ENCODE measurements at regions not wholly inside any gene's neighbourhood (a gene's known extent, or its start where the extent isn't known, plus 50 kb on each side); places are given as distances from the start of the nearest gene placed in this dataset.

DNA sequence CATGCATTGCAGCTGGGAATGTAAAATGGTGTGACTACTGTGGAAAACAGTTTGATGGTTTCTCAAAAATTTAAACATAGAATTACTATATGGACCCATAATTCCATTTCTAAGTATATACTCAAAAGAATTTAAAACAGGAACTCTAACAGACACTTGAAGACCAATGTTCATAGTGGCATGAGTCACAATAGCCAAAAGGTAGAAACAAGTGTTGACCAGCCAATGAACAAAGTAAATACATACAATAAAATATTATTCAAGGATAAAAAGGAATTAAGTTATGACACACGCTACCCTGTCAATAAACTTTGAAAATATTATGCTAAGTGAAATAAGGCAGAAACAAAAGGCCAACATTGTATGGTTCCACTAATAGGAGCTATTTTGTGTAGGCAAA is 357.4 kb upstream of the IL12A start:
- DNase-seq: no peak

DNA sequence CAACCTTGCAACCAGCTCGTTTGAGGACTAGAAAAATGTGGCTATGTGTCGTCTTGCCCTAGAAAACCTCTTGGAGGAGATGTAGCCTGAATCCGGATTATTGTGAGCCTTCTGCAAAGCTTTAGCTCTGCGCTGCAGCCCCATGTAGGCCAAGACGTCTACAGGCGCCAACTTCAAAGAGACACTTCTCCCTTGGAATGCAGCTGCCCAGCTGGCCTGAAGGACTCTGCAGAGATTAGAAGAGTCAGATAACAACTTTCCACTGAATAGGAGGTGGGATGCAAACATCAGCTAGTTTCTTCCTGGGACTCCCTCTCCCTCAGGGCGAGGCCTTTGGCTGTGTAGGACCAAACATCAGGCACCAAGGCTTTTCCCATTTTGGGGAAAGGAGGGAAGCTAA is 356.5 kb upstream of the IL12A start:
- DNase-seq: no peak

DNA sequence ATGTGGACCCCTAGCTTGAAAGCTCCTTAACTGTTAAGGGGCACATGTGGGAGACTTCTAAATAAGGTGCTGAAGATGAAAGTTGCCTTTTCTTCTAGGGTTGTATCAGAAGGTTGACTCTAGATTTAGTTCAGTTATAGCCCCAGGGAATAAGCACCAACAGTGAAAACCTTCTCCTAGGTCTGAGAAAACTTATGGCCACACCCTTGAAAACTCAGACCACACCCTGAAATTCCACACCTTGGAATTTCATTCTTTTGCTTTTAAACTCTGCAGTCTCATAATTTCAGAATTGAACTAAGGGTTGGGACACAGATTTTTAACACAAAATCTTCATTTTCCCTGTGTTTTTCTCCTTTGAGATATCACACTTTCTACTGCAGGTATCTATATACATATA is 355.8 kb upstream of the IL12A start:
- DNase-seq: no peak

DNA sequence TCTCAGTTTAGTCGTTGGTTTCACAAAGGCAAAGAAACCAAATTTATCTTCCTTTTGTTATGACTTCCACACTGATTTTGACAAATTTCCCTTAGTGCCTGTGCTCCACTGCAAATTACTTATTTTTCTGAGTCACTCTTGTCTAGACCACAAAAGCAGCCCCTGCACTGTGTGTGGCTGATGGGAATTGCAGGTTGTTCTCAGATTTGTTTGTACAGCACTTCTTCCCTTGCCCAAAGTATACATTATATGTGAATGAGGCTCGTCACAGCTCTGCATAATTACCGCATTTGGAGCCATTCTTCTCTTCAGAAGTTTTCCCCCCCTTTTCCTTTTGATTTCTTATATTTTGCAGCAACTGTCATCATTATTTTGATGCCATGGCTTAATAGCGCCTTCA is 354.2 kb upstream of the IL12A start:
- no peak for DNase-seq

DNA sequence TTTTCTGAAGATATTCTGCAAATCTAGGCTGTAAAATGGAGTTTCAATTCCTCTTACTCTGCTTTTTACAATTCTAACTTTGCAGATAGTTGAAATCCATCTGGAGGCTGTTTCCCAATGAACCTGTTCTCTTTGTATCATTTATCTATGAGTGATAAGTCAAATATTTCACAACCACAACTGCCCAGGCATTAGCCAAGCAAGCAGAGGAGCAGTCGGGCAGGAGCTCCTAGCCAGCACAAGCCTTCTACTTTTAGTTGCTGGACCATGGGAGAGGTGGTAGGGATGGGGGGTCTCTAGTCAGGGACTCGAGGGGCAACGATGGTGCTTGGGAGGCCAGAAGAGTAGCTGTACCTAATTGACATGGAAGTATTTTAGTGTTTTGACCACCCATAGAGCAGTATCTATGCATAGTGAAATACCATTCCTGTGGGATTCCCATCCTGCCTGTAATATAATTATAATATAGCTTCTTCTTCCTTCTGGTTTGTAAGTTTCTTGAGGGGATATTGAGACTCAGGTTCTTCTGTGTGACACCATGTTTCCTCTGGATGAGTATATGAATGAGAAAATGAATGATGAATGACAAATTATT is 353.5 kb upstream of the IL12A start:
- no peak for DNase-seq

DNA sequence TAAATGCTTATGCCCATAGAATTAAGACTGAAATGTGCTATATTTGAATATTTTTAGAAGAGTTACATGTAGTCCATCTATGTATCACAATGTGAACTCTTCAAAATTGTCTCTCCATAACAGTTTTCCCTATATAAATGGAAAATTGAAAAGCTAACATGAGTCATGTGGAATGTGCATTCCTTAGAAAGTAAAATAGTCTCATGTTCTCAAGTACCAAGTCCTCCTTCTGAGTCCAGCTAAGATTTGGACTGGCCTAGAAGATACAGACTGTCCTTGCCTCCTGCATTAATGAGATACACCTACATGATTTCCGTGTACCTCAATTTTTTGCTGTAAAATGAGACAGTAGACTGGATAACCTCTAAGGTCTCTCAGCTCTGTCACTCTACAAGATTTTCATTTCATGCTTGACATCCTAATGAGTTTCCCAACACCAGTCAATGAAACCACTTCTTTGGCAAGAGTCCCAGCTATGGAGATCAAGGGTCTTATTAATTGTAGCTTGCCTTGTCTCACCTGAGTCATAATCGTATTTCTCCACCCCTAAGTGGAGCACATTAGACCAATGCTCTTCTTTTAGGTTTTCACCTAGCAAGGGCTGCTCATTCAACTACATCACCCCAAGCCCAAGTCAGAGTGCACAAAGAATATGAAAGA is 350.6 kb upstream of the IL12A start:
- DNase-seq: no peak

DNA sequence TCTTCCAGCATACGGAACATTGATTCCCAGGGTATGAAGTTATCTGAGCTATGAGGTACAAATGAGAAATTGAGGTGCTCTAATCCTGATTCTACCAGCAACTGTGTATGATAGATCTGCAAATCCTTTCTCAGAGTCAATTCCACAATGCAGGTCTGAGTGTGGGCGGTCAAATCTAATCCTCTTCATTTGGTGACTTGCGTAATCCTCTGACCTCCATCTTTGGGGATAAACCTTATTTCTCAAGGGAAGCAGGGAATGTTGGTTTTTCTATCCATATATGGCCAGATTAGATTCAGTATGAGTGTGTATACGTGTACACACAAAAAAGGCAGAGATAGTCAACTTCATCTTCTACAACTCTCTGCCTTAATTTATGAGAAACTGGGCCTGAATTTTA is 348.4 kb upstream of the IL12A start:
- DNase-seq: no peak

DNA sequence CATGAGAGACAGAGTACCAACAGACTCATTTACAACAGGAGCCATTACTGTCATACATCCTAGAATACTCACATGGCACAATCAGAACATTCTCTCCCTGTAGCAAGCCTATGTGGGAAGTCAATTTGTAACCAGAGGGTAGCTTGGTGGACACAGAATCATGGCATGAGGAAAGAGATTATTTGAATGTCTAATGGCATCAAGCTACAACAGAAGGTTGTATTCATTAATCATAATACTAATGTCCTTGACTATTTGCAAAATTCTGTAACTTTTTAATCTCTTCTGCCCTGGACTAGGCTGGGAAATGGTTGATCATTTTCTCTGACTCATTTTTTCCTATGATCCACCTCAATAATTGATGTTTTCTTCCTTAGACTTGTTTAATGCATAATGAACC is 345.2 kb upstream of the IL12A start:
- no peak for DNase-seq

DNA sequence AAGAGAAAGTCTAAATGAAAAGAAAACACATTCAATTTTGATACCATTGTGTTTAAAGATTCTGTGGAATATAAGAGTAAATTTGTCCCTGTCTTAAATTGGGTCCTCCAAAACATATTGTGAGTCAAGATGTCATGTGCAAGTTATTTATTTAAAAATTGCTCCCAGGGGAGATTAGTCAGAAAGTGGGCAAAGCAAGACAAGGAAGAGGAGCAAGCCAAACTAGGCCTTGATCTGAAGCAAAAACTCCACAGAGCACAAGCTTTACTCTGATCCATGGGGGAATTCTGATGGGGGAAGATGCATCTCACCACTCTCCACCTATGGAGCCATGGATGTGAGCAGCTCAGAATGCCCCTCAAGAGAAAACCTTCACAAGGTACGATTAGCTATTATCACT is 342.8 kb upstream of the IL12A start:
- no peak for DNase-seq

DNA sequence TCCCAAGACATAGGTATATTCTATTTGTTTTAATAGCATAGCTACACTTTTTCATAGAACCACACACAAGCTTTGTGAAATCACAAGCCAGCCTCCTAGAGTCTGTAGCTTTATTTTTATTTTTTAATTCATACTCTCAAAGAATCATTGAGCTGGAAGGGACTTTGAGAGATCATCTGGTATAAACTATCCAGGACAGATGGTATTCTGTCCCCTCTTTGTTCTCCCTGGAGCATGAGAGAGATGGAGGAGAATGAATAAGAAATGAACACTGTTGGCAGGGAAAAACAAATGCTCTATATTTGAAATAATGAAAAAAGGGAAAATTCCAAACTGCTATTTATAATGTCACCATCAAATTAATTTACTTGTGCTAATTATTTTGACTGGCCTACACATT is 338.7 kb upstream of the IL12A start:
- no peak for DNase-seq

DNA sequence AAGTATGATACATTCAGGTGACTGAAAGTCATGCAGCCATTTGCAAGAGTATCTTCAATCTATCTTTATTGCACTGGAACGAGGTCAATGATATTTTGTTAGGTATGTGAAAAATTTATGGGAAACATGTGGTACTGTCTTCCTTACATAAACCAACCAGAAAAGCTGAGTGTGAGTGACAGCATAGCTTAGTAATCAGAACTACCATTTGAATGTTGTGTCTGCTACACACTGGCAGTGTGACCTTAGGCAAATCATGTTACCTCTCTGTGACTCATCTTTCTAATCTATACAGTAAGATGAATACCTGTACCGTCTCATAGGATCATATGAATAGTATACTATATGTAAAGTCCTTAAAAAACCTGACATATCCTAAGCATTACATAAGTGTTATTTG is 337.9 kb upstream of the IL12A start:
- DNase-seq: no peak

DNA sequence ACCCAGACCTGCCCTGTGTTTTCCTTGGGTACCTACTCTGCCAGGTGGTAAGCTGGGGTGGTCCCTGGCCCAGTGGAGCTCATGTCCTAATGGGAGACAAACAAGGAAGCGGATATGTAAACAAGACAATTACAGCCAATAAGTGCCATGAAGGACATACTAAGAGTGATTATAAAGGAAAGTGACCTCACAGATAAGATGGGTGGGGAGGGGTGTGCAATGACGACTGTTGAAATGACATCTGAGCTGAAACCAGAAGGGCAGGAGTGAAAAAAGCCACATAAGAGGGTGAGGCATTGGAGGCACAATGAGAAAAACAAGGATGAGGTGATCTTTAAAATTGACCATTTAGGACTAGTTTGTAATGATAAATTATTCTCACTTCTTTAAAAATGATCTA is 336.2 kb upstream of the IL12A start:
- no peak for DNase-seq

DNA sequence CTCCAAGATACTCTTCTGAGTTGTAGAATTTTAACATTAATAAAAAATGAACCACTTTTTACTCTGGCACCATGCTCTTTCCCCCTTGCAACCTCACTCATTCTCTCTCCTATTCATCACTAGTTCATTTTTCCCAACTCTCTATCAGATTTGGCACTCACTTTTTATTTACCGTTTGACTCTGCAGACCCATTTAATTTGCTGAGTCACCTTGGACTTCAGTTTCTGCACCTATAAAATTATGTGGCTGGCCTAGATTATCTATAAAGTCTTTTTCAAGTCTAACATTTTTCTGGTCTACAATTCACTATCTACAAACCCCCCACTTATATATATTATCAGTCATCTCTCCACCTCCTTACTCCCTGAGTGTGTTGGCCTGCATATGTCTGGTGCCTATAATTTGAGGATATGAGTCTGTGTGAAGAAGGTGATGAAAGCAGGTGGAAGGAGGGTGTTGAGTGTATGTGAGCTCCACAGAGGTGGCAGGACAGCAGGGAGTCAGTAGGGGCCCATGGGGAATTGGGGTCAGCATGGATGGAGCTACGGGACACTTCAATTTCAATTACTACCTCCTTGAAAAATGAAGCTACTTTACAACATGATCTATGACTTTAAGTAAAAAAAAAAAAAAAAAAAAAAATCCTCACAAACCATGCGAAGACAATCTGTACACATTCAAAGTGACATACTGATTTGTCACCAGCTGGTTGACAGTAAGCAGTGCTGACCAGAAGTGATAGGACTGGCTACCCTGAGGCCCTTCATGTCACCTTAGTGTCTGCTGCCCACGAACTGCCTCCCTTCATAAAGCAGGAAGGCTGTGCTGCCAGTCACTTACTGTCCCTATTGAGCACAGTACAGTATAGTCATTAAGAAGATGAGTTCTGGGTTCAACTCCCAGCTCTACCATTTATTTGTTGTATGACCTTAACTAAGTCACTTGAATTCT is 334.2 kb upstream of the IL12A start:
- no peak for DNase-seq

DNA sequence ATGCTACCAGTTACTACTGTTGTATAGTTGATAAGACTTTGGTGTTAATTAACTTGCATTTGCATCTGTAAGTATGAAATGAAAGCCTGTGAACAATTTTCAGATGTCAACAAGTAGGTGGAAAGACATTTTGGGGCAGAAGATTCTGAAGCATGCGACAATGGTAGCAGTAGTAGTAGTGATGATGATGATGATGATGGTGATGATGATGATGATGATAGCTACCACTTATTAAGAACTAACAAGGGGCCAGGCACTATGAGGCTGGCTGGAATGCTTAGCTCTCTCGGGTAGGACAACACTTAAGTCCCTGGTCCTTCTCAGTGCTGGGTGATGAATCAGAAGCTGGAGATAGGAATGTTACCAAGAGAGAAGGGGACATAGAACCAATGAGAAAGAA is 333.4 kb upstream of the IL12A start:
- DNase-seq: no peak

DNA sequence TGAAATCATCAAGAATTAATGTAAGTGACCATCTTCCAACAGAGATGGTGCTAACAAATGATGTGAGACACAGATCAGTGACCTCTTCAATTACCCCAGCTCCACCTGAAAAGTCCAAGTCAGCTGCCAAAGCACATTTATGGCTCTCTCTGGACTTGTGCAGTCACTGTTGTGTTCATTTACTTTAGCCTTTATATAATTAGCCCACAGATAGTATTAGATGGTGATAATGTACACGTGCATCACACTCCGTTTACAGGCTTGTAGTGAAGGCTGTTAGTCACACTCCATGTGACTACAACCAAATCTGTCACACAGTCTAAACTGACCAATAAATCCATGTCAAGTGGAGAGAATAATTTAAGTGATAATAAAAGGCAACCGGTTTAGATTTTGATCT is 331.5 kb upstream of the IL12A start:
- DNase-seq: no peak

DNA sequence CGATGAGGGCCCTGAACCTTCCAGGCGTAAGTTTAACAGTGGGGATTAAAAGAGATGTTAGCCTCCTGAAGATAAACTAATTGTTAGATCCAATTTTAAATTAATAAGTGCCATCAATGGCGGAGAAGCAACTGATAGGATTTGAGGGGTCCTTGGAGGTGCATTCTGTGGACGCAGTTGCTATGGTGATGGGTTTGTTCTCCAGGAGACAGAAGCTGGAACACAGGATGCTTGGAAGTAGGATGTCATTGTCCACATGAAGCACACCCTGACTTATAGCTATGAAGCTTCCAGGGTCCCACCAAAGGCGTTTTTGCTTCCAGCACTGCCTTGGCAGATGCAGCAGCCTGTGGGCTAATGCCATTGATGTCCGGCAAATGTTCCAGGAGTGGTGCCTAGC is 331.0 kb upstream of the IL12A start:
- DNase-seq: no peak

DNA sequence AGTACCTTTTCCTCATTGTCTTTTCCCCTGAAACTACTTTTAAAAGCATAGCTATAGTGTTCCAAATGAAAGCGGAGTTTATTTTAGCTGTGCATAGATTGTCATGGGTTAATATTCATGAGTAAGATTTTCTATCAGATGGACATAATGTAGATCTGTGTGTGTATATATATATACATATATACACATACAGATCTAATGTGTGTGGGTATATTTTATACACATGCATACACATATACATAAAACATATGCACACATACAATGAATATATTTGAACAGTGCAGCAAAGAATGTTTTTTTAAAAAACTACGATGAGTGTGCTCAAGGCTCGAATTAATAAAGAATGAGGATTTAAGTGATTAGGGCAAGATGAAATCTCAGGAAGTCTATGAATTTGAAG is 328.3 kb upstream of the IL12A start:
- no peak for DNase-seq

DNA sequence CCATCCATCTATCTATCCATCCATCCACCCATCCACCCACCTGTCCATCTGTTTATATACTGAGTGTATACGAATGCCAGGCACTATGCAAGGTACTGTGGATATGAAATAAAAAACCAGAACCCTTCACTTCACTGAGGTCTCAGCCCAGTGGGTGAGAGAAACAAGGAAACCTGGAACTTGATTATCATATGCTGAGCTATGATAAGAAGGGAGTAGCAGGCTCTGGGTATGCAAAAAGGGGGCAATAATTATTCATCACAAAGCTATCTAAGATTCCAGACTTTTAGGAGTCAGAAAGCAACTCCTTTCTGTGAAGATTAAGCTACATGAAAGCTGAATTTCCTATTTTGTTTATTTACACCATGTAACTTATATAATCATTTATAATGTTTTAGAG is 327.7 kb upstream of the IL12A start:
- DNase-seq: no peak

DNA sequence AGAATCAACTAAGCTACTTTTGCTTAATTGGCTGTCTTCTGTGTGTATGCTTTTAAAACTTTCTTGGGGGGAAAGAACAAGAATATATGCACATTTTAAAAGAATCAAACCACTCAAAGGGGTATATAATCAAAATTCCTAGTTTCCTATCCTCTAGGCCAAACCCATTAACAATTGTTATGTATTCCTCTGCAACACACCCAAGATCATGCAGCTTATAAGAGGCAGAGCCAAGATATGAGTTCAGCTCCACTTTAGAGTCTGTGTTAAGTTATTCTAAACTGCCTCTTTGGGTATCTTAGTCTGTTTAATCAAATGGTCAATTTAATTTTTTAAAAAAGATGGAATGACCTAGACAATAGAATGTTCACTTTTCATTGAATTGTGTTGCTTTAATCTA is 326.1 kb upstream of the IL12A start:
- DNase-seq: no peak

DNA sequence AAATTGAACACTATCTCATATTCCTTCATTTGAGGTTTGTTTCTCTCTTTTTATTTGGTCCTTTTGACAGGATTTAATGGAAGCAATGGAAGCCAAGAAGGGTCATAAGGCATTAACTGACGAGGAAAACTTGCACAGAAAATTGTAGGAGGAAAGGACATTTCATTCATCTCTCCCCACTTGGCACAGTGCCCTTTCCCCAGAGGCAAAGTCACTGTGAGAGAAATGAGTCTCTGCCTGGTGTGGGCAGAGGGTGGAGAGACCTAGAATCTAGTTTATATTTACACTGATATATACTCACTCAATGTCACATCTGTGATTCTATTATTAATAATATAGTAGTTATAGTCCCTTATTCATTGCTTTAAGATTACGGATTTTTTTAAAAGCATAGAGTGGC is 324.6 kb upstream of the IL12A start:
- no peak for DNase-seq

DNA sequence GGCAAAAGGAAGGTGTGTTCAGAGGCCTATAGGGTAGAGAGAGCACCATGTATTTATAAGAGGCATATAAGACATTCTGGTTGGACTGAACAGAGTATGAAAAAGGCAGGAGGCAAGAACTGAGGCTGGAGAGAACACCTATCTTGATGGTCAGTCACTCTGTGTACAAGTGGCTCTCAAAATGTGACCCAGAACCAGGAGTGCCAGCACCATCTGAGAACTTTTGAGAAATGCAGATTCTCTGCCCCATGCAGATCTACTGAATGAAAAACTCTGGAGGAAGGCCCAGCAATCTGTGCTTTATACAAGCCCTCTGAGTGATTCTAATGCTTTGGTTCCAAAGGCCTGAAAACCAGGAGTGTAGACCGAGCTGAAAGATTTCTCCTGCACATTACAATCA is 324.0 kb upstream of the IL12A start:
- DNase-seq: no peak

DNA sequence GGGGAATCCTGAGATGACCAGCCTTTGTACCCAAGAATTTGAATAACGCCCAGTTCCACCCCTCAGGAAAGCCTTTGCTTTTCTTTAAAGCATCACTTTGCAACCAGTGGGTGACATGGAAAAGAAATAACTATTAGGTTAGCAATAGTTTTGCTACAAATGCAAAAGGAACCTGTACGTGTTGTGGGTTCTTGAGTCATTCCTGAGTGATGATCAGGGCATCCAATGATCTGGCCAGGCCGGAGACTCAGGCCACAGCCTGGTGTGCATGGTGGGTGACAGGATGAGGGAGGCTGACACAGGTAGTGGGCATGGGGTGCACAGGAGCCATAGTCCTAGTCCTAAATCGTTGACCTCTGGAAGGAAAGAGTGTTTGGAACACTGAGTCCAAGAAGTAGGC is 321.4 kb upstream of the IL12A start:
- no peak for DNase-seq

DNA sequence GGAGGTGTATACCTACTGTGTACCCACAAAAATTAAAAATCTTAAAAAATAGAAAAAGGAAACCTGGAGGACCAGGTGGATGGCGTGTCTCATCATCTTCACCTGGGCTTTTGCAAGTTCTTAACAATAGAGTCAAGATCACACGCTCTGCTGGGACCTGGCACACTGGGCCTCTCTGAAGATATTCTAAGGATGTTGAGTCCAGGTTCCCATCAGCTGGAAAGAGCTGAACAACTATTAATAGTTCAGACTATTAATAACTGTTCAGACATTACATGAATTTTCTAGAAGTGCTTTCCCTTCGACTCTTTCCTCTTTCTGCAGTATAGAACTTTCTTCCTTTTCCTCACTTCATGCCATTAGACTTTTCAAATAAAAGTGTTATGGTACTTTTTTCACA is 320.2 kb upstream of the IL12A start:
- DNase-seq: no peak

DNA sequence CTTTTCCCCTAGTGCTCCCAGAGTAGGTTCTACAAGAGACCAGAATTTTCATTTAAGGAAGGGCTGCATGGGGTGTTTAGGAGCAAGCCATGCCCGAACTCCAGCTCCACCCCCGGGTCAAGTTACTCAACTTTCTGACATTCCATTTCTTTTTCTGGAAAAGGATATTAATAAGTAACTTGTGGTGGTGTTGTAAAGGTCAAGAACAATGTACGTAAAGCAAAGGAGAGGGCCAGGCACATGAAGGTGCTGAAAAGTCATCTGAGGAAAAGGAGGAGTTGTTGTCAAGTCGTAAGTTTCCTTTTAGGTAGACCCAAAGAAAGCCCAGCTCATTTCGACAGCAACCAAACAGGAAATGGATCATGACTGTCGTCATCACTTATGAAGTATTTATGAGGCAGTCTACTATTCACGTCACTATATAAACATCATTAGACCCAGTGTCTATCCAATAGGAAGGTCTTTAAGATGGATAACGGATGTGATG is 319.6 kb upstream of the IL12A start:
- no peak for DNase-seq

Measured in stimulated activated CD4-positive, alpha-beta T cell treated with anti-CD3 and anti-CD28 coated beads, Interleukin-12 subunit alpha, Interleukin-12 subunit beta, amount 100 ng/mL, for 4 hours (primary cell).